MM.1S (cell line): ENCODE measurements at regions not wholly inside any gene's neighbourhood (a gene's known extent, or its start where the extent isn't known, plus 50 kb on each side); places are given as distances from the start of the nearest gene placed in this dataset.

ENCODE experiments used
- CTCF ChIP-seq: fragments of 300-600 bp; sonication (generic); IDR thresholded peaks from 2 replicates; pipeline ENCODE4 v1.5.1; 2016; ENCODE audit warnings: antibody characterized with exemption, low read length, mixed read lengths
- EZH2 ChIP-seq: fragments of 300-600 bp; sonication (generic); optimal IDR thresholded peaks from 2 replicates; pipeline ENCODE3; 2017; ENCODE audit warnings: low read depth, mild to moderate bottlenecking, antibody characterized with exemption, low read length, mixed read lengths
- EZH2phosphoT487 ChIP-seq: fragments of 300-600 bp; sonication (generic); IDR thresholded peaks from 2 replicates; pipeline ENCODE4 v1.6.1; 2018; ENCODE audit warnings: antibody characterized with exemption, low read length

GRCh38 chr6:41451515-41452163, 94.5 kb upstream of the FOXP4 start:
- TF ChIP-seq CTCF (no peak), EZH2 (no peak), EZH2phosphoT487 (no peak)
